ENCODE measurements at regions not wholly inside any gene's neighbourhood (a gene's known extent, or its start where the extent isn't known, plus 50 kb on each side); places are given as distances from the start of the nearest gene placed in this dataset.

DNA sequence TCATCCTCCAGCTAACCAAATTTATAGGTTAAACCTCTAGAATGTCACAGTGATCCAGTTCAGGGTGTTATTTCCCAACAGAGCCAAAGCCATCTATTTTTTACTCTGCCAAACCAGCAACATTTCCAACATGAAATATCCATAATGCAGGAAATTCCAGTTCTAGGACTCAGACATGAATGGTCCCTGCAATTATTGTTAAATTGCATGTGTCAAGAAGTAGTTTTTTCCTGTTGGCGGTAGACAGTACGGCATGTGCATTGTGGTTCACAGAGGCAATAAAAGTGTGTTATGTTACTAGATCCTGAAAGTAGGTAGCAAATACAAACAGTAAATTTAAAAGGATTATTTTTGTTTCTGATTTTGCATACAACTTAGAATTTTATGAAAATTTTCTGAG lies 215.7 kb upstream of the THBS1 start:
- DNase-seq, result no peak

GRCh38 chr15:39365873-39366272 lies 215.0 kb upstream of the THBS1 start:
- no peak for DNase-seq

GRCh38 chr15:39367596-39367995 lies 213.3 kb upstream of the THBS1 start:
- DNase-seq, result no peak

- DNase-seq, result no peak
These were observed 211.1 kb upstream of the THBS1 start for GRCh38 chr15:39369768-39370167.

GRCh38 chr15:39376371-39376909 lies 204.4 kb upstream of the THBS1 start:
- no peak for DNase-seq

GRCh38 chr15:39381517-39381916 lies 199.4 kb upstream of the THBS1 start:
- no peak for DNase-seq

GRCh38 chr15:39388118-39388517 lies 192.8 kb upstream of the THBS1 start:
- DNase-seq, result no peak

DNA sequence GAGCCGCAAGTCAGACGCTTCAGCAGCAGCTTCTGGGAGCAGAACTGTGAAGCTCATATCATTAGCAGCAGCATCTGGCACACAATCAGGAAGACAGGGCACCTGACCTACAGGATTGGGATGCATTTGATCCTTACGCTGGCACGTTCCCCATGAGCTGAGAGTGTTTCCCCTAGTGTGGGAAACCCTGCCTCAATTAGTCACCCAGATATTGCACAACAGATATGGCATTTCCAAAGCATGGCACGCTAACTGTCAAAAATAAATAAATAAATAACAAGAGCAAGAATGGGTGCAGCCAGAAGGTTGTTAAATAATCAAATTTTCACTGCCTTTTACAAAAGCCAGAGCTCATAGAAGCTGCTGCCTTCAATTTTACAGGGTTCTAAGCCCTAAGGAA lies 189.6 kb upstream of the THBS1 start:
- DNase-seq, result no peak

- DNase-seq, result no peak
These were observed 188.3 kb upstream of the THBS1 start for GRCh38 chr15:39392469-39393047.

GRCh38 chr15:39393575-39394335 lies 187.1 kb upstream of the THBS1 start:
- no peak for DNase-seq

- no peak for DNase-seq
These were observed 186.4 kb upstream of the THBS1 start for GRCh38 chr15:39394496-39394895.

DNA sequence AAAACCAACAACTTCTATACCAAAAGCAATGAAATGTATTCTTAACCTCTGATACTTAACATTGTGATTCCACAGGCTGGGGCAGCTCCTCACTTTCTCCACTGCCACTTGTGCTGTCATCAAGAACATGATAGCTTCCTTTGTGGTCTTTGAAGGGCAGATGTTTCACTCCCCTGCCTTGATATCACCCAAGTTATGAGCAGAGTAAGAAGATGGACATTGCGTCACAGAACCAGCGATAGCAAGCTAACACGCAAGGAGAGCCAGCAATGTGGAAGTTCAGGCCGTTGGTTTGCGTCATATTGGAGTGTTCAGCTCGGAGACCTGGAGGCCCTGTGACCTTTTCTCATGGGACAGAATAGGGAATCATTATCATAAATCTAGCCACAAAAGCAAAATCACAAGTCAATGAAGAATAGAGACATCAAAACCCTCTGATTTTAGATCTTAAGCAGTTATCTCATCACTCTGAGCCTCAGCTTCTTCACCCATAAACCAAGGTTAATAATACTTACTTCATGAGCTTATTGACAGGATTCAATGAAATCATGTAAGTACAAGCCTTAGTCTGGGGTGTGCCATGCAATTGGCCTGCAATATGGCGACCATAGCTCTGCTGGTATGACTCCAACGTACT lies 183.8 kb upstream of the THBS1 start:
- no peak for DNase-seq

- DNase-seq, result no peak
These were observed 183.0 kb upstream of the THBS1 start for GRCh38 chr15:39397883-39398282.

DNA sequence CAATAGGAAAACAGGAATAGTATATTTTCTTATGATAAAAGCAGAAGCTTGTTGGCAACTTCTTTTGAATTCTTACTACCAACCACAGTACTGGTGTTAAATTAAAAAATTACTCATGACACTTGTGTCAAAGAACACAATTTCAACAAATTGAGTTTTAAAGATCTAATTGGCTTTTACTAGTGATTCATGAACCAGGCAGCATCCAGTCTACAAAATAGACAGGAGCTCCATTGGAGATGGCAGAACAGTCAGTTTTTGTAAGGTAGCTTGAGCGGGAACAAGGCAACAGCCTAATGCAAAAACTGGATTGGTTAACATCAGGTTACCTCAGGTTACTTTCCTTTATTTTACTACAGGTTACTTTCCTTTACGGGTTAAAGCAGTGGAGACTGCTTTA lies 181.3 kb upstream of the THBS1 start:
- no peak for DNase-seq

- DNase-seq, result no peak
These were observed 180.9 kb upstream of the THBS1 start for GRCh38 chr15:39400002-39400401.

DNA sequence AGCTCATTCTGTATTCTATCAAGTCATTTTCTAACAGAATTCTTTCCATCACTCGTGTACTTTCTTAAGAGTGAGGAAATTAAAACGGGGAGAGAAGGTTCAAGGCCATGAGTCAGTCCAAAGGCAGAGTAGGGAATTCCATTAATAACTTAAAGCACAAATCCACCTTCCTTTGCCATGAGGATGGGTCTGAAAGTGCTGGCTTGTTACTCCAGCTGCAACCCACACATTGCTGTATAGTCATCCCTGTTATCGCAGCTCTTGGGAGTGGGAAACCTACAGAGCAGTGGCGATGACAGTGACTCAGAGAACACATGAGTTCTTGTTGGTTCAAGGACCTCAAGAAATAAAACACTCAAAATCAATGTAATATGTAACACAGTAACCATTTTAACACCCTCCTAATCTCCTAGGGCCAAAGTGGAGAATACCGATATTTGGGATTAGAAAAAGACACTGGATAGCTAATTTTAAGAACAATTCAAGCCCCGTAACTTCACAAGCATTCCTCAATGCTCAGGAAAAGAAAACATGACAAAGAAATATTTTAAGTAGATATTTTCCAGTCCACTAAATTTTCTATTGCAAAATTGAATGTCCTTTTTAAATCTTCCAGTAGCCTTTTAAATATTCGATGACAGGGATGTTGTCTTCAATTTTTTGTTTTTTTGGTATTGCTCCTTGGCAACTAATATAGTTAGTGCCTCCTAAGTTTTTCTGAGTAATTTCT lies 179.9 kb upstream of the THBS1 start:
- no peak for DNase-seq

DNA sequence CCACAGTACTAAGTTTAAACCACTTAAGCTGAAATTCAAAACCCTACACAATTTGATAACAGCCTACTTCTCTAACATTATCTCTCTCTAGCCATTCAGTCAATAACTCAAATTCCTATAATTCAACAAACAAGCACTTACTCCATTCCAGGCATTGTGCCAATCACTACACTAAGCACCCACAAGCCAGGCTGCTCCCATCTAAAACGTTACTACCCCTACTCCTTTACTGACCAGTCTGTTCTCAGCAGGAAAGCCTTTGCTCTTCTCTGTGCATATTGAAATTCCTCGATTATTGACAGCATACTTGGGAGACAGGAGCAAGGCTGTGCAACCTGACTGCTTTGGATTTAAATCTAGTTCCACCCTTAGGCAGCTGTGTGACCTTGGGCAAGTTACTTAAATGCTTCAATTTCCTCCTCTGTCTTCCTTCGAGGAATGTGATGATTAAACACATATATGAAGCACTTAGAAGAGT lies 177.2 kb upstream of the THBS1 start:
- no peak for DNase-seq

DNA sequence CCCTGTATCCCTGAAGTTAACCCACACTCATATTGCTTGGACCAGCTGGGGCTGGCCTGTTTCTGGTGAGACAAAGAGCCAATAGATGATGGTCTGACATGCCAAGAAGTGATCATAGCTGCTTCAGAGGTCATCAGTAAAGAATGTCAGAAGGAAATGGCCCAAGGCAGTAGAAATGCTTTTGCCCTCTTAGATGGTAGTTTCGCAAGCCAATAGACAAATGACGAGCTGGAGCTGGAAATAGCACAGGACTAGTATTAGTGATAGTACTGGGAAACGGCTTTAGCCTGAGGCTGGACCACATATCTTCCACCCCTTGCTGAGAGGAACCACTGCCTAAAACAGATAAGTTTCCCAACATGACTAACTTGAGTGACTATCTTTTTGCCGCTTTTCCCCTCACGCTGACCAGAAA lies 176.1 kb upstream of the THBS1 start:
- DNase-seq, result no peak

GRCh38 chr15:39406485-39406884 lies 174.4 kb upstream of the THBS1 start:
- DNase-seq, result no peak

DNA sequence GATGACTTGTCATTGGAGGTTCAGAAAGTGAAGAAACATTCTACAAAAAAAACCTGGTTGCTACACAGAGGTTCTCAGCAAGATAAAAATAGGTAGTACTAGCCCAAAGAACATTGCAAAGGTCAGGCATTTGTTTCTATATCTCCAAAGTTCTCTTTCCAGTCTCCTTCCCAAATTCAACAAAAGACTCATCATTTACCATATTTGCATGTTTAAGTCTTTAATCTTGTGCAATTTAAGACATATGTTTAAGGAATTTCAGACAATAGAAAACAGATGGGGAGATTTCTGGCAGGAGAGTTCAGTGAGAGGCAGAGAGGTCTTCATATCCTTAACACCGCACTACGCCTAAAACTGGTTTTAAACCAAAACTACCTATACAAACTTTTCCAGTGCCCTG lies 173.8 kb upstream of the THBS1 start:
- DNase-seq, result no peak

GRCh38 chr15:39409876-39410530 lies 170.9 kb upstream of the THBS1 start:
- DNase-seq, result no peak

DNA sequence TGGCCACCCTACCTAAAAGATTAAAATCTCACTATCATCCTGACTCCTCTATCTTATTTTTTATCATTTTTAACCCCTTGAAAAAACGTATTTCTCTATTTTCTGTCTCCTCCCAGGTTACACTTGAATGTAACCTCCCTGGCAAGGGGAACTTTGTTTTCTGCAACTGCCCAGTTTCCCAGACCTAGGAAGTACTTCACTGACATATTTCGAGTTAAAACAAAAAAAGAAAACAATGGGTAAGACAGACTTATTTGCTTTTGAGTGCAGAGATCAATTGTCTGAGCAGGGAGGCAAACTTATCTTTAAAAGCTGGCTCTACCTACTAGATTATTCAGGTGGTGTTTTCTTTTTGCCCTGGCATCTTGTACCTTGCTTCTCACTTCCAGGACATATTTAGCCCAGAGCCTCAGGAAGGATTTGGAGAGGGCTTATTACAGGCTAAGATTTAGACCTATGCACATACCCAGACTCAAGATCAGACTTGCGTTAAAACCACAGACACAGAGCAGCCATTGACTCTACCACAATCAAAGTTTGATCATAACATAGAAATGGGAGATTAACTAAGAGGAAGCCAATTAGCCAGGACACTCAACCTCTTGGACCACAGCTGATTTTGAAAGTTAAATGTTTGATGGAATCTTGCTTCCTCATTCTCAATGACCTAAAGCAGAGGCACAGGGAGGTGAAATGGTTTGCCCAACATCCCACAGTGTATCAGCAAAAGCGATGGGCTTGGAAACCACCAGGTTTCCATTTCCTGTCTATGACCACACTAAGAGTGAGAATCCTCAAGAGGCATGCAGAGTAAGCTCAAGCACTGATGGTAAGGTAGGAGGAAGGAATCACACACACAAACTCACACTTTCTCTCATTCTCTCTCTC lies 169.5 kb upstream of the THBS1 start:
- no peak for DNase-seq
